SK-N-SH treated with all-trans-retinoic acid at 6 μM for 48 hours (cell line): ENCODE measurements at regions not wholly inside any gene's neighbourhood (a gene's known extent, or its start where the extent isn't known, plus 50 kb on each side); places are given as distances from the start of the nearest gene placed in this dataset.

Experiments used
- ATAC-seq: fragments of 200-7000 bp; cut with Tn5 transposase; 3 replicates; pipeline ENCODE4 v1.9.1; 2020; ENCODE audit warnings: mild to moderate bottlenecking, moderate library complexity
- ARNTL ChIP-seq: fragments of 450-650 bp; formaldehyde crosslinking; IDR thresholded peaks from 2 replicates; pipeline ENCODE4 v1.5.0; 2020; ENCODE audit warnings: low read depth, mild to moderate bottlenecking, moderate library complexity, borderline replicate concordance
- BACH2 ChIP-seq: fragments of 250-450 bp; sonication (Bioruptor Pico); IDR thresholded peaks from 2 replicates; pipeline ENCODE4 v1.9.0; 2021; ENCODE audit warnings: mild to moderate bottlenecking, borderline replicate concordance
- CSDC2 ChIP-seq: fragments of 250-450 bp; sonication (Bioruptor Pico); IDR thresholded peaks from 2 replicates; pipeline ENCODE4 v1.5.0; 2020; ENCODE audit warnings: mild to moderate bottlenecking, moderate library complexity
- CSRNP3 ChIP-seq: fragments of 250-450 bp; sonication (Bioruptor Pico); IDR thresholded peaks from 2 replicates; pipeline ENCODE4 v1.5.1; 2021; ENCODE audit warnings: mild to moderate bottlenecking, moderate library complexity
- ESRRG ChIP-seq: fragments of 250-450 bp; sonication (Bioruptor Pico); IDR thresholded peaks from 2 replicates; pipeline ENCODE4 v1.6.1; 2021; ENCODE audit warnings: mild to moderate bottlenecking
- GLIS3 ChIP-seq: fragments of 250-450 bp; sonication (Bioruptor Pico); IDR thresholded peaks from 2 replicates; pipeline ENCODE4 v1.5.0; 2020; ENCODE audit warnings: mild to moderate bottlenecking, moderate library complexity
- ISL1 ChIP-seq: fragments of 250-450 bp; sonication (Bioruptor Pico); IDR thresholded peaks from 2 replicates; pipeline ENCODE4 v2.1.2; 2022; ENCODE audit warnings: mild to moderate bottlenecking, moderate library complexity
- OSR1 ChIP-seq: fragments of 250-450 bp; sonication (Bioruptor Pico); IDR thresholded peaks from 2 replicates; pipeline ENCODE4 v1.8.0; 2022; ENCODE audit warnings: moderate library complexity, mild to moderate bottlenecking, inconsistent platforms
- PATZ1 ChIP-seq: fragments of 250-450 bp; sonication (Bioruptor Pico); IDR thresholded peaks from 2 replicates; pipeline ENCODE4 v1.8.0; 2020; ENCODE audit warnings: mild to moderate bottlenecking, moderate library complexity, borderline replicate concordance
- POU6F1 ChIP-seq: fragments of 250-450 bp; sonication (Bioruptor Pico); IDR thresholded peaks from 2 replicates; pipeline ENCODE4 v1.8.0; 2021; ENCODE audit warnings: low read depth, mild to moderate bottlenecking, moderate library complexity, borderline replicate concordance
- PPARA ChIP-seq: fragments of 250-450 bp; sonication (Bioruptor Pico); IDR thresholded peaks from 2 replicates; pipeline ENCODE4 v1.5.0; 2020; ENCODE audit warnings: mild to moderate bottlenecking, borderline replicate concordance
- RARB ChIP-seq: fragments of 250-450 bp; sonication (Bioruptor Pico); IDR thresholded peaks from 2 replicates; pipeline ENCODE4 v1.8.0; 2021; ENCODE audit warnings: mild to moderate bottlenecking, moderate library complexity
- SNAI2 ChIP-seq: fragments of 250-450 bp; sonication (Bioruptor Pico); IDR thresholded peaks from 2 replicates; pipeline ENCODE4 v1.5.0; 2020; ENCODE audit warnings: mild to moderate bottlenecking, moderate library complexity
- TCF4 ChIP-seq: fragments of 250-450 bp; sonication (Bioruptor Pico); IDR thresholded peaks from 2 replicates; pipeline ENCODE4 v1.8.0; 2021; ENCODE audit warnings: mild to moderate bottlenecking, moderate library complexity, borderline replicate concordance
- TOX ChIP-seq: fragments of 250-450 bp; sonication (Bioruptor Pico); IDR thresholded peaks from 2 replicates; pipeline ENCODE4 v1.8.0; 2021; ENCODE audit warnings: mild to moderate bottlenecking, moderate library complexity, borderline replicate concordance
- TSHZ2 ChIP-seq: fragments of 250-450 bp; sonication (Bioruptor Pico); IDR thresholded peaks from 2 replicates; pipeline ENCODE4 v1.5.0; 2020; ENCODE audit warnings: mild to moderate bottlenecking, moderate library complexity
- ZC3H10 ChIP-seq: fragments of 250-450 bp; sonication (Bioruptor Pico); IDR thresholded peaks from 2 replicates; pipeline ENCODE4 v1.5.1; 2021; ENCODE audit warnings: mild to moderate bottlenecking, moderate library complexity
- ZFP30 ChIP-seq: fragments of 450-650 bp; formaldehyde crosslinking; IDR thresholded peaks from 2 replicates; pipeline ENCODE4 v1.5.0; 2022; ENCODE audit warnings: mild to moderate bottlenecking, moderate library complexity
- ZNF565 ChIP-seq: fragments of 450-650 bp; formaldehyde crosslinking; conservative IDR thresholded peaks from 2 replicates; pipeline ENCODE4 v1.5.0; 2020; ENCODE audit warnings: low read depth, mild to moderate bottlenecking, moderate library complexity
- ZNF70 ChIP-seq: fragments of 450-650 bp; formaldehyde crosslinking; IDR thresholded peaks from 2 replicates; pipeline ENCODE4 v1.5.0; 2020; ENCODE audit warnings: mild to moderate bottlenecking, moderate library complexity
- ZNF8 ChIP-seq: fragments of 450-650 bp; formaldehyde crosslinking; IDR thresholded peaks from 2 replicates; pipeline ENCODE4 v1.5.0; 2020; ENCODE audit warnings: mild to moderate bottlenecking, moderate library complexity

GRCh38 chr3:43882976-43883680 lies 192.4 kb downstream of the ABHD5 start:
- TF ChIP-seq PPARA (no peak), ZNF70 (CRISPR knock-in tag) (no peak), TSHZ2 (CRISPR knock-in tag) (no peak), TOX (no peak), RARB (CRISPR knock-in tag) (no peak), OSR1 (CRISPR knock-in tag) (no peak), ESRRG (CRISPR knock-in tag) (no peak), TCF4 (CRISPR knock-in tag) (no peak), ISL1 (CRISPR knock-in tag) (no peak), PATZ1 (CRISPR knock-in tag) (no peak), ZC3H10 (CRISPR knock-in tag) (no peak), POU6F1 (CRISPR knock-in tag) (no peak), ZNF565 (CRISPR knock-in tag) (no peak), CSDC2 (CRISPR knock-in tag) (no peak), ZFP30 (CRISPR knock-in tag) (no peak), BACH2 (CRISPR knock-in tag) (no peak), SNAI2 (CRISPR knock-in tag) (no peak), CSRNP3 (CRISPR knock-in tag) (no peak), GLIS3 (CRISPR knock-in tag) (no peak)
- ATAC-seq, result no peak; the same call in 2 of the 3 replicates

GRCh38 chr3:43883729-43884396 lies 193.1 kb downstream of the ABHD5 start:
- ATAC-seq, result peak; percentile 40; the same call in 2 of the 3 replicates
- TF ChIP-seq PATZ1 (CRISPR knock-in tag), result no peak
- peak; percentile 61 for TF ChIP-seq ISL1 (CRISPR knock-in tag)

GRCh38 chr3:43884581-43884980 lies 193.8 kb downstream of the ABHD5 start:
- ATAC-seq, result no peak
- TF ChIP-seq RARB (CRISPR knock-in tag) (no peak), CSRNP3 (CRISPR knock-in tag) (no peak), BACH2 (CRISPR knock-in tag) (no peak), OSR1 (CRISPR knock-in tag) (no peak), TOX (no peak), TCF4 (CRISPR knock-in tag) (no peak), ZNF8 (CRISPR knock-in tag) (no peak), ESRRG (CRISPR knock-in tag) (no peak), ZNF70 (CRISPR knock-in tag) (no peak), PATZ1 (CRISPR knock-in tag) (no peak), ARNTL (no peak), ZC3H10 (CRISPR knock-in tag) (no peak), PPARA (no peak)
